HCT116 (cell line): ENCODE measurements at regions not wholly inside any gene's neighbourhood (a gene's known extent, or its start where the extent isn't known, plus 50 kb on each side); places are given as distances from the start of the nearest gene placed in this dataset.

Experiments used
- ATF3 ChIP-seq: IDR thresholded peaks from 2 replicates; pipeline ENCODE4 v1.6.1; 2012
- CTCF ChIP-seq, 3 experiments: fragments of 200-600 bp in 1 of 3; sonication (generic) in 1 of 3; IDR thresholded peaks in 2 of 3; conservative IDR thresholded peaks in 1 of 3; 2 replicates each; pipeline ENCODE4 v1.5.1; 2012 to 2017; ENCODE audit warnings: low read depth in 2 of 3, low read length in 2 of 3, antibody characterized with exemption in 1 of 3, borderline replicate concordance in 1 of 3, control low read depth in 1 of 3, mild to moderate bottlenecking in 1 of 3, mixed read lengths in 1 of 3, mixed run types in 1 of 3, moderate library complexity in 1 of 3; ENCODE audit not compliant: insufficient read depth in 1 of 3
- ELF1 ChIP-seq: IDR thresholded peaks from 2 replicates; pipeline ENCODE4 v1.6.1; 2012; ENCODE audit warnings: low read depth, borderline replicate concordance
- EZH2 ChIP-seq: fragments of 200-600 bp; sonication (generic); IDR thresholded peaks from 2 replicates; pipeline ENCODE4 v1.6.1; 2017; ENCODE audit warnings: antibody characterized with exemption, mixed run types
- EZH2phosphoT487 ChIP-seq: fragments of 200-600 bp; IDR thresholded peaks from 2 replicates; pipeline ENCODE4 v1.6.1; 2018; ENCODE audit warnings: antibody characterized with exemption, borderline replicate concordance
- POLR2A ChIP-seq: IDR thresholded peaks from 2 replicates; pipeline ENCODE4 v1.7.0; 2011; ENCODE audit warnings: borderline replicate concordance; ENCODE audit not compliant: insufficient read depth, insufficient read length; ENCODE audit errors: extremely low read depth
- POLR2AphosphoS5 ChIP-seq: IDR thresholded peaks from 2 replicates; pipeline ENCODE4 v1.6.1; 2011; ENCODE audit warnings: mild to moderate bottlenecking, low read depth, low read length, moderate library complexity
- TF ChIP-seq, protein P1 (sequence below): IDR thresholded peaks from 2 replicates; pipeline ENCODE4 v1.6.1; 2012; ENCODE audit warnings: low read depth

- TF ChIP-seq ATF3 (no peak), CTCF (IDR thresholded peaks at IDR 0.05 in 2 of 3, conservative IDR thresholded peaks at IDR 0.05 in 1 of 3; ENCODE audit: borderline replicate concordance in 1 of 3, insufficient read depth in 1 of 3, low read depth in 2 of 3, low read length in 2 of 3) (no peak), POLR2AphosphoS5 (no peak), POLR2A (no peak), EZH2phosphoT487 (no peak), EZH2 (no peak), ELF1 (no peak)
- TF ChIP-seq, protein P1, sequence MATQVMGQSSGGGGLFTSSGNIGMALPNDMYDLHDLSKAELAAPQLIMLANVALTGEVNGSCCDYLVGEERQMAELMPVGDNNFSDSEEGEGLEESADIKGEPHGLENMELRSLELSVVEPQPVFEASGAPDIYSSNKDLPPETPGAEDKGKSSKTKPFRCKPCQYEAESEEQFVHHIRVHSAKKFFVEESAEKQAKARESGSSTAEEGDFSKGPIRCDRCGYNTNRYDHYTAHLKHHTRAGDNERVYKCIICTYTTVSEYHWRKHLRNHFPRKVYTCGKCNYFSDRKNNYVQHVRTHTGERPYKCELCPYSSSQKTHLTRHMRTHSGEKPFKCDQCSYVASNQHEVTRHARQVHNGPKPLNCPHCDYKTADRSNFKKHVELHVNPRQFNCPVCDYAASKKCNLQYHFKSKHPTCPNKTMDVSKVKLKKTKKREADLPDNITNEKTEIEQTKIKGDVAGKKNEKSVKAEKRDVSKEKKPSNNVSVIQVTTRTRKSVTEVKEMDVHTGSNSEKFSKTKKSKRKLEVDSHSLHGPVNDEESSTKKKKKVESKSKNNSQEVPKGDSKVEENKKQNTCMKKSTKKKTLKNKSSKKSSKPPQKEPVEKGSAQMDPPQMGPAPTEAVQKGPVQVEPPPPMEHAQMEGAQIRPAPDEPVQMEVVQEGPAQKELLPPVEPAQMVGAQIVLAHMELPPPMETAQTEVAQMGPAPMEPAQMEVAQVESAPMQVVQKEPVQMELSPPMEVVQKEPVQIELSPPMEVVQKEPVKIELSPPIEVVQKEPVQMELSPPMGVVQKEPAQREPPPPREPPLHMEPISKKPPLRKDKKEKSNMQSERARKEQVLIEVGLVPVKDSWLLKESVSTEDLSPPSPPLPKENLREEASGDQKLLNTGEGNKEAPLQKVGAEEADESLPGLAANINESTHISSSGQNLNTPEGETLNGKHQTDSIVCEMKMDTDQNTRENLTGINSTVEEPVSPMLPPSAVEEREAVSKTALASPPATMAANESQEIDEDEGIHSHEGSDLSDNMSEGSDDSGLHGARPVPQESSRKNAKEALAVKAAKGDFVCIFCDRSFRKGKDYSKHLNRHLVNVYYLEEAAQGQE, result no peak
These were observed 648.0 kb downstream of the BRINP1 start for GRCh38 chr9:118721276-118721675.
